IPS DF 6.9 (cell line): ENCODE measurements at regions not wholly inside any gene's neighbourhood (a gene's known extent, or its start where the extent isn't known, plus 50 kb on each side); places are given as distances from the start of the nearest gene placed in this dataset.

Experiments
- DNase-seq: peaks from one replicate; pipeline ENCODE4 v3.0.0-alpha.2; 2013; ENCODE audit warnings: low read depth, low spot score
- H3K27ac ChIP-seq: one replicate; pipeline ENCODE4 v1.5.1; 2013; ENCODE audit warnings: low read length, control low read depth
- H3K27me3 ChIP-seq: 2 replicates; pipeline ENCODE4 v1.6.1; 2013; ENCODE audit warnings: mild to moderate bottlenecking, low read length; ENCODE audit not compliant: control insufficient read depth, insufficient read depth
- H3K36me3 ChIP-seq: 2 replicates; pipeline ENCODE4 v1.6.1; 2013; ENCODE audit warnings: low read length; ENCODE audit not compliant: control insufficient read depth, insufficient read depth
- H3K4me1 ChIP-seq: 2 replicates; pipeline ENCODE4 v1.6.1; 2013; ENCODE audit warnings: low read length; ENCODE audit not compliant: control insufficient read depth, insufficient read depth
- H3K4me3 ChIP-seq: 2 replicates; pipeline ENCODE4 v1.5.1; 2013; ENCODE audit warnings: mild to moderate bottlenecking, low read length
- H3K9me3 ChIP-seq: 2 replicates; pipeline ENCODE4 v1.6.1; 2013; ENCODE audit warnings: low read length, inconsistent platforms; ENCODE audit not compliant: control insufficient read depth, insufficient read depth
- WGBS: extraction: QIAGEN DNeasy Blood & Tissue Kit; methylation state at CpG from one replicate; pipeline ENCODE4 v1.1.7; 2013; ENCODE audit warnings: mixed read lengths, missing lambda C conversion rate; ENCODE audit not compliant: insufficient read length, insufficient coverage; 5-methylcytosine and 5-hydroxymethylcytosine counted together

GRCh38 chr3:42024591-42025351 is 62.9 kb upstream of the ULK4 start:
- H3K27me3 ChIP-seq: no peaks in the 10 kb centered on the region
- no peaks in the 10 kb centered on the region for H3K36me3 ChIP-seq
- no peaks in the 10 kb centered on the region for H3K9me3 ChIP-seq
- no peak for DNase-seq
- peaks cover 4% of the 10 kb centered on the region; the same call in 1 of the 2 replicates for H3K4me1 ChIP-seq
- WGBS: no CpG with 5 or more reads among the region's 10 CpGs
- no peak overlapping the region for H3K27ac ChIP-seq
- H3K4me3 ChIP-seq: no peak overlapping the region

GRCh38 chr3:42023380-42023779 is 61.5 kb upstream of the ULK4 start:
- no peak for DNase-seq
- Histone ChIP-seq H3K36me3 (no peaks in the 10 kb centered on the region), H3K27ac (no peak overlapping the region), H3K27me3 (no peaks in the 10 kb centered on the region), H3K4me3 (no peak overlapping the region), H3K4me1 (peaks cover 3% of the 10 kb centered on the region; the same call in 1 of the 2 replicates), H3K9me3 (no peaks in the 10 kb centered on the region)
- WGBS: 100% methylated on average over 2 of the region's 8 CpGs

GRCh38 chr3:42022355-42022754 is 60.5 kb upstream of the ULK4 start:
- Histone ChIP-seq H3K27ac (no peak overlapping the region), H3K4me1 (peaks cover 3% of the 10 kb centered on the region; the same call in 1 of the 2 replicates), H3K9me3 (no peaks in the 10 kb centered on the region), H3K36me3 (no peaks in the 10 kb centered on the region), H3K4me3 (no peak overlapping the region), H3K27me3 (no peaks in the 10 kb centered on the region)
- no CpG with 5 or more reads among the region's 7 CpGs for WGBS
- no peak for DNase-seq

GRCh38 chr3:42020684-42021307 is 58.9 kb upstream of the ULK4 start:
- Histone ChIP-seq H3K36me3 (no peaks in the 10 kb centered on the region), H3K27ac (no peak overlapping the region), H3K27me3 (no peaks in the 10 kb centered on the region), H3K4me1 (peaks cover 3% of the 10 kb centered on the region; the same call in 1 of the 2 replicates), H3K9me3 (no peaks in the 10 kb centered on the region), H3K4me3 (no peak overlapping the region)
- no CpG with 5 or more reads among the region's 2 CpGs for WGBS
- no peak for DNase-seq

GRCh38 chr3:42019953-42020260 is 58.0 kb upstream of the ULK4 start:
- H3K4me3 ChIP-seq: no peak overlapping the region
- H3K9me3 ChIP-seq: no peaks in the 10 kb centered on the region
- no peaks in the 10 kb centered on the region for H3K27me3 ChIP-seq
- peaks cover 4% of the 10 kb centered on the region; the same call in 1 of the 2 replicates for H3K4me1 ChIP-seq
- WGBS: no CpG with 5 or more reads among the region's 5 CpGs
- H3K36me3 ChIP-seq: no peaks in the 10 kb centered on the region
- H3K27ac ChIP-seq: no peak overlapping the region
- no peak for DNase-seq

GRCh38 chr3:42019144-42019952 is 57.4 kb upstream of the ULK4 start:
- Histone ChIP-seq H3K27ac (no peak overlapping the region), H3K9me3 (no peaks in the 10 kb centered on the region), H3K27me3 (no peaks in the 10 kb centered on the region), H3K36me3 (no peaks in the 10 kb centered on the region), H3K4me1 (peaks cover 2% of the 10 kb centered on the region; the same call in 1 of the 2 replicates), H3K4me3 (no peak overlapping the region)
- DNase-seq: no peak
- no CpG with 5 or more reads among the region's 6 CpGs for WGBS

- Histone ChIP-seq H3K36me3 (no peaks in the 10 kb centered on the region), H3K27ac (no peak overlapping the region), H3K9me3 (no peaks in the 10 kb centered on the region), H3K4me3 (peak overlapping the region; percentile 17; the same call in 1 of the 2 replicates), H3K27me3 (no peaks in the 10 kb centered on the region), H3K4me1 (peaks cover 2% of the 10 kb centered on the region; the same call in 1 of the 2 replicates)
- WGBS: no CpG with 5 or more reads among the region's 11 CpGs
- no peak for DNase-seq
These were observed 53.1 kb upstream of the ULK4 start for GRCh38 chr3:42014921-42015533.

- Histone ChIP-seq H3K27me3 (no peaks in the 10 kb centered on the region), H3K9me3 (no peaks in the 10 kb centered on the region), H3K27ac (no peak overlapping the region), H3K4me1 (peaks cover 2% of the 10 kb centered on the region; the same call in 1 of the 2 replicates), H3K36me3 (no peaks in the 10 kb centered on the region), H3K4me3 (peak overlapping the region; percentile 76; the same call in 1 of the 2 replicates)
- DNase-seq: no peak
- WGBS: no CpG with 5 or more reads among the region's 12 CpGs
These were observed 52.6 kb upstream of the ULK4 start for GRCh38 chr3:42014458-42014920.

GRCh38 chr3:42013691-42014457 is 52.0 kb upstream of the ULK4 start:
- WGBS: no CpG with 5 or more reads among the region's 103 CpGs
- no peak for DNase-seq
- no peaks in the 10 kb centered on the region for H3K9me3 ChIP-seq
- no peaks in the 10 kb centered on the region for H3K36me3 ChIP-seq
- peak overlapping the region; percentile 76 for H3K4me3 ChIP-seq
- peaks cover 2% of the 10 kb centered on the region; the same call in 1 of the 2 replicates for H3K4me1 ChIP-seq
- H3K27ac ChIP-seq: no peak overlapping the region
- no peaks in the 10 kb centered on the region for H3K27me3 ChIP-seq
